ENCODE measurements at regions not wholly inside any gene's neighbourhood (a gene's known extent, or its start where the extent isn't known, plus 50 kb on each side); places are given as distances from the start of the nearest gene placed in this dataset.

GRCh38 chr11:38095268-38095667, 1497.2 kb upstream of the RAG2 start:
- FAIRE-seq (no peak), DNase-seq (ENCODE audit: low spot score) (no peak), ATAC-seq (no peak)
- Histone ChIP-seq H2AFZ (ENCODE audit: low read length) (peak overlapping the region; percentile 15), H4K20me1 (ENCODE audit: insufficient read depth, low read length) (no peaks in the 10 kb centered on the region), H3K9me3 (ENCODE audit: low read length) (peaks cover 41% of the 10 kb centered on the region), H3K9ac (ENCODE audit: insufficient read depth, low read depth, low read length) (no peak overlapping the region), H3K4me2 (ENCODE audit: low read depth, low read length) (no peak overlapping the region), H3K79me2 (ENCODE audit: insufficient read depth, low read length) (no peaks in the 10 kb centered on the region), H3K27ac (ENCODE audit: extremely low read length, insufficient read depth, low read length) (no peak overlapping the region), H3K36me3 (replicated peaks in 1 of 2; ENCODE audit: control insufficient read depth in 1 of 2, insufficient read depth in 2 of 2, low read length in 2 of 2) (no peaks in the 10 kb centered on the region), H3K4me1 (ENCODE audit: insufficient read depth, low read length) (no peaks in the 10 kb centered on the region), H3K4me3 (replicated peaks in 1 of 3; ENCODE audit: insufficient read depth in 1 of 3, low read depth in 2 of 3, low read length in 3 of 3) (no peak overlapping the region), H3K27me3 (ENCODE audit: control insufficient read depth in 1 of 2, insufficient read depth in 2 of 2, low read length in 2 of 2) (no peaks in the 10 kb centered on the region)
- intact Hi-C loops (cut with micrococcal nuclease; ENCODE audit: unreplicated experiment): no loop called here
- in situ Hi-C loops (cut with HindIII; ENCODE audit: extremely low pct_ligation_motif_present, low pct_unique_long_range_greater_than_20kb): no loop called here
- 4% methylated on average over 2 of the region's 2 CpGs for WGBS (ENCODE audit: low lambda C conversion rate)
- ChIA-PET POLR2A (no interaction called here), CTCF (ENCODE audit: low intra/inter-chr PET ratio, low total read pairs) (no interaction called here)
- no peak for TF ChIP-seq ZSCAN22 (CRISPR knock-in tag; IDR thresholded peaks at IDR 0.05)
- BruUV-seq (replicated peaks): no TSS peak

- no peak for TF ChIP-seq PHF5A (CRISPR knock-in tag; IDR thresholded peaks at IDR 0.05; ENCODE audit: low read depth, unreplicated experiment)
- no peak for TF ChIP-seq MBD4 (IDR thresholded peaks at IDR 0.05; ENCODE audit: borderline replicate concordance, low read length)
- no peak for TF ChIP-seq AHDC1 (CRISPR knock-in tag; IDR thresholded peaks at IDR 0.05; ENCODE audit: borderline replicate concordance)
- Histone ChIP-seq H3K4me3 (replicated peaks in 1 of 3; ENCODE audit: insufficient read depth in 1 of 3, low read depth in 2 of 3, low read length in 3 of 3) (no peak overlapping the region), H3K36me3 (replicated peaks in 1 of 2; ENCODE audit: control insufficient read depth in 1 of 2, insufficient read depth in 2 of 2, low read length in 2 of 2) (no peaks in the 10 kb centered on the region), H2AFZ (ENCODE audit: low read length) (no peak overlapping the region), H3K79me2 (ENCODE audit: insufficient read depth, low read length) (no peaks in the 10 kb centered on the region), H4K20me1 (ENCODE audit: insufficient read depth, low read length) (no peaks in the 10 kb centered on the region), H3K9ac (ENCODE audit: insufficient read depth, low read depth, low read length) (no peak overlapping the region), H3K27ac (ENCODE audit: extremely low read length, insufficient read depth, low read length) (no peak overlapping the region), H3K9me3 (ENCODE audit: low read length) (peaks cover 25% of the 10 kb centered on the region), H3K4me1 (ENCODE audit: insufficient read depth, low read length) (no peaks in the 10 kb centered on the region), H3K4me2 (ENCODE audit: low read depth, low read length) (no peak overlapping the region), H3K27me3 (ENCODE audit: control insufficient read depth in 1 of 2, insufficient read depth in 2 of 2, low read length in 2 of 2) (no peaks in the 10 kb centered on the region)
- 46% methylated on average over 7 of the region's 7 CpGs for WGBS (ENCODE audit: low lambda C conversion rate)
- DNase-seq (ENCODE audit: low spot score) (no peak), ATAC-seq (no peak), FAIRE-seq (no peak)
- in situ Hi-C loops (cut with HindIII; ENCODE audit: extremely low pct_ligation_motif_present, low pct_unique_long_range_greater_than_20kb): no loop called here
- ChIA-PET CTCF (ENCODE audit: low intra/inter-chr PET ratio, low total read pairs) (no interaction called here), POLR2A (no interaction called here)
- intact Hi-C loops (cut with micrococcal nuclease; ENCODE audit: unreplicated experiment): no loop called here
- BruUV-seq (replicated peaks): no TSS peak
These were observed 1491.7 kb upstream of the RAG2 start for GRCh38 chr11:38089726-38090125.

Measured in HepG2 (cell line).